Memory B cell (primary cell): ENCODE measurements at regions not wholly inside any gene's neighbourhood (a gene's known extent, or its start where the extent isn't known, plus 50 kb on each side); places are given as distances from the start of the nearest gene placed in this dataset.
A peak's percentile ranks its signal among the peaks of the same experiment; 100 is the strongest.

Experiments
- ATAC-seq: fragments of 150-1000 bp; cut with Tn5 transposase; 2 replicates; pipeline ENCODE4 v1.10.0; 2021; ENCODE audit warnings: low read depth, mild to moderate bottlenecking, moderate library complexity
- DNase-seq, 2 donors: peaks; one replicate each; pipeline ENCODE4 v3.0.0; 2022; ENCODE audit warnings: low spot score in 2 of 2
- H3K27ac Mint-ChIP-seq: one replicate; pipeline ENCODE4 v1.8.0; 2022; ENCODE audit warnings: mild to moderate bottlenecking, moderate library complexity, mixed read lengths
- H3K27me3 Mint-ChIP-seq: one replicate; pipeline ENCODE4 v1.8.0; 2022; ENCODE audit warnings: mixed read lengths
- H3K36me3 Mint-ChIP-seq: one replicate; pipeline ENCODE4 v1.8.0; 2022; ENCODE audit warnings: mild to moderate bottlenecking, mixed read lengths
- H3K4me1 Mint-ChIP-seq: one replicate; pipeline ENCODE4 v1.8.0; 2022; ENCODE audit warnings: mixed read lengths
- H3K4me3 Mint-ChIP-seq: one replicate; pipeline ENCODE4 v1.8.0; 2022; ENCODE audit warnings: mild to moderate bottlenecking, moderate library complexity, mixed read lengths
- H3K9me3 Mint-ChIP-seq: one replicate; pipeline ENCODE4 v1.8.0; 2022; ENCODE audit warnings: mixed read lengths

DNA sequence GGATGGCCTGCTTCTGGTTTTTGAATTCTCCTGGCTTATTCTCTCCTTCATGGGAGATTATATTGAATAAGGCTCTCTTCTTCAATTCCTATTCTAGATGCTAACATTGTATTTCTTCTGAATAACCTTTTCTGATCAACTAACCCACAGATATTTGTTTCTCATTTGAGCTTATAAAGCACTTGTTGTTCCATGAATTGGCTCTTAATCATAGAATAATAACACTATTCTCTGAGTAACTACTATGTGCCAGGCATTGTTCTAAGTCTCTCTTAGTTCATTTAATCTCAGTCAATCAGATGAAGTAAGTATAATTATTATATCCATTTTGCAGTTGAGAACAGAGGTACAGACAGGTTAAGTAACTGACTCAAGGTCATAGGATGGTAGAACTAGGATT lies 136.3 kb upstream of the MLIP start:
- Mint-ChIP-seq H3K9me3 (no peaks in the 10 kb centered on the region), H3K4me3 (no peak overlapping the region), H3K27me3 (peaks cover 5% of the 10 kb centered on the region), H3K27ac (no peak overlapping the region), H3K36me3 (no peaks in the 10 kb centered on the region), H3K4me1 (no peaks in the 10 kb centered on the region)
- DNase-seq (no peak), ATAC-seq (no peak)

- H3K4me3 Mint-ChIP-seq = no peak overlapping the region
- no peaks in the 10 kb centered on the region for H3K36me3 Mint-ChIP-seq
These were observed 135.2 kb upstream of the MLIP start for GRCh38 chr6:53975941-53976615.

DNA sequence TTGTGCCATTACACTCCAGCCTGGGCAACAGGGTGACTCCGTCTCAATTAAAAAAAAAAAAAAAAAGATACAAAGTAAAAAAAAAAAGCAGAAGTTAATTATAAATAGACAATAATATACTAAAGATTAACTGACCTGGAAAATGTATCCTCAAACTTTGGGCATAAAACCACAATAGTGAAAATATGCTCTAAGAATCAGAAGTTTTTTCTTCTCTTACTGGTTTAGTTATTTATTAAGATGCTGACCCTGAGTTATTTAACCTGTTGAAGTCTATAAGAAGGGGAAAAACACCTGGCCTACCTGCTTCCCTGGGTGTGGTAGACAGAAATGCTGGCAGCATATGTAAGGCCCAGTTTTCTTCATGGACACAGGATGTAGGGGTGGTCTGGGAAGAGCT lies 133.7 kb upstream of the MLIP start:
- ATAC-seq (no peak), DNase-seq (no peak)
- H3K27me3 Mint-ChIP-seq = peaks cover 1% of the 10 kb centered on the region
- no peaks in the 10 kb centered on the region for H3K4me1 Mint-ChIP-seq
- no peaks in the 10 kb centered on the region for H3K9me3 Mint-ChIP-seq
- no peak overlapping the region for H3K4me3 Mint-ChIP-seq
- no peak overlapping the region for H3K27ac Mint-ChIP-seq
- H3K36me3 Mint-ChIP-seq = no peaks in the 10 kb centered on the region

More at GRCh38 chr6:53975941-53976615, 135.2 kb upstream of the MLIP start:
- no peak for DNase-seq
- no peak for ATAC-seq
- H3K4me1 Mint-ChIP-seq = no peaks in the 10 kb centered on the region
- no peaks in the 10 kb centered on the region for H3K9me3 Mint-ChIP-seq
- H3K27ac Mint-ChIP-seq = no peak overlapping the region
- H3K27me3 Mint-ChIP-seq = peaks cover 5% of the 10 kb centered on the region

DNA sequence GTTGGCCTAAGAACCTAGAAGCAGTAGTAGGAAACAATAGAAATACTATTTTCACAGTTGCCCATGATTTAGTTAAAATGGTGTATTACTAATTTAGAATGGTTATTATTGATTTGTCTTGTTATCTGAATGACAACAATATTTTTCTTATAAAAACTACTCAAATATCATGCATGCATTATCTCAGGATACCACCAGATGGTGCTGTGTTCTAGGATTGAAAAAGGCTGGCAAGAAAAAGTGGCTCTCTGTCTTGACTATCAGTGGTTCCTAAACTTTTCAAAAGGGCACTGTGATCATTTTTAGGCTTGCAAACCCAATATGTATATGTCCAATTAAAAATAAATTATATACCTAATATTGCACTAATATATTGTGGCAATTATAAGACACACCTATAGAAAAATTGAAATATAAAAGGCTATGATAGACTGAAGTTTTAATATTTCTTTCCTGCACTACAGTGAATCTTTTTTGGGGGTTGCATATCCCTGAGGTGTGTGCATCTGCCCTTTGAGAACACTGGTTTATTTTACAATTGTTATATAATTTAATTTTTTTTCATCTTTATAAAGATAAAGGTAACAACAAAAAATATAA lies 131.7 kb upstream of the MLIP start:
- H3K4me1 Mint-ChIP-seq = no peaks in the 10 kb centered on the region
- no peaks in the 10 kb centered on the region for H3K9me3 Mint-ChIP-seq
- DNase-seq = peak in 1 of 2 donors; percentile 5
- H3K27ac Mint-ChIP-seq = no peak overlapping the region
- peaks cover 1% of the 10 kb centered on the region for H3K27me3 Mint-ChIP-seq
- no peaks in the 10 kb centered on the region for H3K36me3 Mint-ChIP-seq
- no peak overlapping the region for H3K4me3 Mint-ChIP-seq
- ATAC-seq = no peak

- Mint-ChIP-seq H3K27ac (no peak overlapping the region), H3K9me3 (no peaks in the 10 kb centered on the region), H3K4me3 (no peak overlapping the region), H3K36me3 (no peaks in the 10 kb centered on the region), H3K27me3 (peaks cover 1% of the 10 kb centered on the region), H3K4me1 (no peaks in the 10 kb centered on the region)
- DNase-seq (no peak), ATAC-seq (no peak)
These were observed 128.7 kb upstream of the MLIP start for GRCh38 chr6:53982366-53983050.

- DNase-seq (no peak), ATAC-seq (no peak)
- Mint-ChIP-seq H3K36me3 (no peaks in the 10 kb centered on the region), H3K9me3 (no peaks in the 10 kb centered on the region), H3K27ac (no peak overlapping the region), H3K4me1 (no peaks in the 10 kb centered on the region), H3K27me3 (peaks cover 3% of the 10 kb centered on the region), H3K4me3 (no peak overlapping the region)
These were observed 127.9 kb upstream of the MLIP start for GRCh38 chr6:53983301-53983700.

DNA sequence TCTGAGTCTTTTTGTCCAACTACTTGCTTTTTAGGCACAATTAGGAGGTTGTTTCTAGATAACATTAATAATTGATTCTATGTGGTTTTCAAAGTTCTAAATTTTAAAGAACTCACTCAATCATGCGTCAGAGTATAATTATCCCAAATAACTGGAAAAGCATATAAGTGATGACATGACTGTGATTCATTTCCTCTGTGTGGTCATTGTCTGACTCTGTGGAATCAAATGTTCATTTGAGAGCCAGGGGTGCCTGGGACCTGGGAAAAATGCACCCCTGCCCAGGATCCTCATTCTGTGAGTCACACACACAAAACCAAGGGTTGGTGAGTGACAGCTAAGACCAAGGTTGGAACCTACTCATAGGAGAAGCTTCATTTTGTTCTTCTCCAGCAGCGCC lies 127.1 kb upstream of the MLIP start:
- no peak overlapping the region for H3K4me3 Mint-ChIP-seq
- no peak for DNase-seq
- H3K27me3 Mint-ChIP-seq = peaks cover 2% of the 10 kb centered on the region
- H3K4me1 Mint-ChIP-seq = no peaks in the 10 kb centered on the region
- no peak for ATAC-seq
- H3K27ac Mint-ChIP-seq = no peak overlapping the region
- H3K9me3 Mint-ChIP-seq = no peaks in the 10 kb centered on the region
- no peaks in the 10 kb centered on the region for H3K36me3 Mint-ChIP-seq

DNA sequence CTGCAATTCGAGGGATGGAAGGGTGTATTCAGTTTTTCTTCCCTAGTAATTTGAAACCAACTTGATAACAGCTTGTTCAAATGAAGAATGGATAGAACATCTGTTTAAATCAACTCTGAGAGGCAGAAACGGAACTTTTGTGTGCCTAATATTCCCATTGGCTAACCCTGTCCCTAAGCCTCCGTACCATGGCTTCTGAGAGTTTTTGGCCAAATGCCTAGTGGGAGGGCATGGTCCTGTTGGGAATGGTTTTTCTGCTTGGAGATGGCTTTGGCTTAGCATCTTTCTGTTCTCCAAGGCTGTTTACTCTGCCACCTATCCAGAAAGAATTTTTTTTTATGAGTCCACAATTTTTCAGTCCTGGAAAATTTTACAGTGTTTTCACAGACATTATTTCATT lies 126.7 kb upstream of the MLIP start:
- DNase-seq (no peak), ATAC-seq (no peak)
- Mint-ChIP-seq H3K9me3 (no peaks in the 10 kb centered on the region), H3K27ac (no peak overlapping the region), H3K4me3 (no peak overlapping the region), H3K4me1 (no peaks in the 10 kb centered on the region), H3K36me3 (no peaks in the 10 kb centered on the region), H3K27me3 (peaks cover 2% of the 10 kb centered on the region)

DNA sequence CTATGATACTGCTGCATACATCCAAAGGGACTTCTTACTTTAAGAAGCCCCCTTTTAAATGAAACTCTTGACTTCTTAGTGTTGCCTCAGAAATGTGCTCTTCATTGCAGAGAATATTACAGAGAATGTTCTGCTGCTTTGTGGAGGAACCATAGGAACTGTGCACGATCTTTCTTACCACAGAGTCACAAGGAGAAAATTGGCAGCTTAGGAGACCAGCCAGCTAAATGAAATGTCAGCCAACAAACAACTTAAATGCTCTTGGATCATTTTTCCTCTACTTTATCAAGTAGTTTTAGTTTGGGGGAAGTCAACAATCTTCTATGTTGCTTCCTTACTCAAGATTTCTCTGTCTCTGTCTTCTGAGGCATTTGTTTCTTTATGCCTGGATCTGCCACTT lies 125.9 kb upstream of the MLIP start:
- DNase-seq = no peak
- Mint-ChIP-seq H3K9me3 (no peaks in the 10 kb centered on the region), H3K36me3 (no peaks in the 10 kb centered on the region), H3K4me1 (no peaks in the 10 kb centered on the region), H3K27me3 (peaks cover 2% of the 10 kb centered on the region), H3K4me3 (no peak overlapping the region), H3K27ac (no peak overlapping the region)
- ATAC-seq = no peak

DNA sequence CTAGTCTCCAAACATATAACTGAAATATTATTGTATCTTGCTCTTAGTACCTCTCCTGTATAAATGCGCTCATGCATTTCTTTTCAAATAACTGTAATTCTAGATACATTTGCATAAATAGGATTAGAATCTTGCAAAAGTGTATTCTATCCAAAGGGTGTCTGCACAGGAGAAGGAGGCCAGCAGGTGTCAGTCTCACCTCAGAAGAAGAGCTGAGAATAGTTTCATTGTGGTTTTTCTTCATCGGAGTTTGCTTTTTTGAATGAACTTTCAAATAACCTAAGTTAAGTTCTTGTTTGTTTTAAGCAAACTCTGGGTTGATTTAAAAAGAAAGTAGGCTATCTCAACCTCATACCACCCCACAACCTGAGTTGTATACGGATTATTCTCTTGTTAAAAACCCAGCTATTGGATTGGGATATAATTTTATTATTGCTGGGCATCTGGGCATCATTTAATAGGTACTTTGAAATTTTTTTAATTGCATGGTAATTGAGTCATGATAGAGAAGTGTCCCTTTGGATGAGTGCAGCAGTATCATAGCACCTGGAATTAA lies 125.0 kb upstream of the MLIP start:
- ATAC-seq = no peak
- no peak for DNase-seq
- H3K27ac Mint-ChIP-seq = no peak overlapping the region
- H3K4me3 Mint-ChIP-seq = no peak overlapping the region
- H3K9me3 Mint-ChIP-seq = no peaks in the 10 kb centered on the region
- peaks cover 3% of the 10 kb centered on the region for H3K27me3 Mint-ChIP-seq
- H3K4me1 Mint-ChIP-seq = no peaks in the 10 kb centered on the region
- H3K36me3 Mint-ChIP-seq = no peaks in the 10 kb centered on the region

DNA sequence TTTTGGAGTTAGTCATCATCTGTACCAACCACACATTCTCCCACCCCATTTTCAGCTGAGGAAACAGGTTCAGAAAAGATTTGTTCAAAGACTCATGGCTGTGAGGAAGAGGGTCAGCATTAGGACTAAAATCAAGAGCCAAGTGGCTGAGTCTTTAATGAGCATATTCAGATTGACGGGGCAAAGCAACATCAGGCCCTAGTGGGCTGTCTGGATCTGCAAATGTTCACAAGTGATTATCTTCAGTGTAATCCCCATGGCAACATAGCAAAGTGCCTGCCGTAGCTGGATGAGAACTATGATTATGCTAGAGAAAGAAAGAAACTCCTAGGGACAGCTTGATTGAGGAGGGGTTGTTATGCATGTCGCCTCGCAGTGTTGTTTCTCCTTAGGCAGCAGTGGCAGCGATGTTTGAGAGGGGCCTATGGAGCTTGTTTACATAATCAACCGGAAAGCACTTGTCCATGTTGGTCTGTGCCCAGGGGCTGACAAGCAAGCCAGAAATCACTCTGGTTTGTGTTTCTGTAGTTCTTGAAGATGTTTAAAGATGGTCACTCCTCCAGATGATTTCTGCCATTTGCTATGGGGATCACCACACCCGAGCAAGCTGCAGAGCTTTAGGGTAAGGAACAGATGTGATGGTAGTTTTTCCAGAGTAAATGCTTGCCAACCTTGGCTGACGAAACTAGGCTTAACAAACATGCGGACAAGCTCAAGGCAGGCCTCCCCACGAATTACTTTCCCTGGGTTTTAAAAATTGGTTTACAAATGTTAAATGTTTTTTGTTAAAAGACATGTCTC lies 124.3 kb upstream of the MLIP start:
- peaks cover 3% of the 10 kb centered on the region for H3K27me3 Mint-ChIP-seq
- no peak overlapping the region for H3K4me3 Mint-ChIP-seq
- DNase-seq = no peak
- H3K4me1 Mint-ChIP-seq = no peaks in the 10 kb centered on the region
- H3K9me3 Mint-ChIP-seq = peaks cover 2% of the 10 kb centered on the region
- ATAC-seq = no peak
- H3K27ac Mint-ChIP-seq = no peak overlapping the region
- no peaks in the 10 kb centered on the region for H3K36me3 Mint-ChIP-seq

- Mint-ChIP-seq H3K36me3 (no peaks in the 10 kb centered on the region), H3K27me3 (peaks cover 3% of the 10 kb centered on the region), H3K27ac (no peak overlapping the region), H3K4me3 (no peak overlapping the region), H3K9me3 (peaks cover 4% of the 10 kb centered on the region), H3K4me1 (no peaks in the 10 kb centered on the region)
- DNase-seq (no peak), ATAC-seq (no peak)
These were observed 123.7 kb upstream of the MLIP start for GRCh38 chr6:53987522-53987888.

GRCh38 chr6:53989504-53989903 lies 121.7 kb upstream of the MLIP start:
- Mint-ChIP-seq H3K4me1 (no peaks in the 10 kb centered on the region), H3K27me3 (peaks cover 7% of the 10 kb centered on the region), H3K4me3 (no peak overlapping the region), H3K36me3 (no peaks in the 10 kb centered on the region), H3K9me3 (peaks cover 6% of the 10 kb centered on the region), H3K27ac (no peak overlapping the region)
- ATAC-seq (no peak), DNase-seq (no peak)

GRCh38 chr6:53992522-53992921 lies 118.7 kb upstream of the MLIP start:
- ATAC-seq (no peak), DNase-seq (no peak)
- H3K36me3 Mint-ChIP-seq = no peaks in the 10 kb centered on the region
- peaks cover 9% of the 10 kb centered on the region for H3K27me3 Mint-ChIP-seq
- H3K4me1 Mint-ChIP-seq = no peaks in the 10 kb centered on the region
- H3K27ac Mint-ChIP-seq = no peak overlapping the region
- peaks cover 6% of the 10 kb centered on the region for H3K9me3 Mint-ChIP-seq
- H3K4me3 Mint-ChIP-seq = no peak overlapping the region
